Neural crest cell (in vitro differentiated cells): ENCODE measurements at regions not wholly inside any gene's neighbourhood (a gene's known extent, or its start where the extent isn't known, plus 50 kb on each side); places are given as distances from the start of the nearest gene placed in this dataset.
"Not testable (repeated sequence)": the region's sequence is repeated elsewhere in the genome, so short reads cannot be mapped to it uniquely, and the experiment has no call there.

Source experiments
- DNase-seq: peaks from one replicate; pipeline ENCODE4 v3.0.0; 2021; ENCODE audit warnings: low read depth, mixed read lengths, low spot score
- H3K27ac Mint-ChIP-seq: one replicate; pipeline ENCODE4 v1.8.0; 2021; ENCODE audit warnings: mild to moderate bottlenecking, mixed read lengths; ENCODE audit not compliant: unreplicated experiment
- H3K27me3 Mint-ChIP-seq: 2 replicates; pipeline ENCODE4 v1.8.0; 2021; ENCODE audit warnings: low read depth, mild to moderate bottlenecking, mixed read lengths
- H3K36me3 Mint-ChIP-seq: 2 replicates; pipeline ENCODE4 v1.8.0; 2021; ENCODE audit warnings: low read depth, mild to moderate bottlenecking, mixed read lengths
- H3K4me1 Mint-ChIP-seq: 2 replicates; pipeline ENCODE4 v1.8.0; 2021; ENCODE audit warnings: mixed read lengths
- H3K4me3 Mint-ChIP-seq: one replicate; pipeline ENCODE4 v1.8.0; 2021; ENCODE audit warnings: mild to moderate bottlenecking, mixed read lengths
- H3K9me3 Mint-ChIP-seq: 2 replicates; pipeline ENCODE4 v1.8.0; 2021; ENCODE audit warnings: mixed read lengths
- TF ChIP-seq, protein P1 (sequence below): fragments of 200-600 bp; sonication (generic); conservative IDR thresholded peaks from 2 replicates; pipeline ENCODE4 v1.5.0; 2021; ENCODE audit warnings: antibody characterized with exemption, mild to moderate bottlenecking

DNA sequence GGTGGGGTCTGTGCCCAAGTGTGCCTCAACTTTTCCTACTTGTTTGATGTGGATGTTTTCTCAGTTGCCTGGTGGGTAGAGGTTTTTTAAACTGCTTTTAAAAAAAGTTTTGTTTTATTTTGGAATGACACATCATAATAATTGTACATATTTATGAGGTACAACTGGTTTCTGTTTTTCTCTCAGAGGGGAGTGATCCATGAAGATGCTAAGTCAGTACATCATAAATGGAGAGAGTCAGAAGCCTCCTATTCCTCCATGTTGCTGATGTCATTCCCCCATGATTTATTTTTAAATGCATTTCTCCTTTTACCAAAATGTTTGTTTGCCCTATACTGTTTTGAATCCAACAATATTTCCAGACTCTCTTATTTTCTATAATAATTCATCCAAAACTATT lies 77.3 kb upstream of the CLVS2 start:
- no peaks in the 10 kb centered on the region for H3K4me1 Mint-ChIP-seq
- no peak for DNase-seq
- H3K9me3 Mint-ChIP-seq = peaks cover 16% of the 10 kb centered on the region
- H3K36me3 Mint-ChIP-seq = no peaks in the 10 kb centered on the region
- TF ChIP-seq, protein P1, sequence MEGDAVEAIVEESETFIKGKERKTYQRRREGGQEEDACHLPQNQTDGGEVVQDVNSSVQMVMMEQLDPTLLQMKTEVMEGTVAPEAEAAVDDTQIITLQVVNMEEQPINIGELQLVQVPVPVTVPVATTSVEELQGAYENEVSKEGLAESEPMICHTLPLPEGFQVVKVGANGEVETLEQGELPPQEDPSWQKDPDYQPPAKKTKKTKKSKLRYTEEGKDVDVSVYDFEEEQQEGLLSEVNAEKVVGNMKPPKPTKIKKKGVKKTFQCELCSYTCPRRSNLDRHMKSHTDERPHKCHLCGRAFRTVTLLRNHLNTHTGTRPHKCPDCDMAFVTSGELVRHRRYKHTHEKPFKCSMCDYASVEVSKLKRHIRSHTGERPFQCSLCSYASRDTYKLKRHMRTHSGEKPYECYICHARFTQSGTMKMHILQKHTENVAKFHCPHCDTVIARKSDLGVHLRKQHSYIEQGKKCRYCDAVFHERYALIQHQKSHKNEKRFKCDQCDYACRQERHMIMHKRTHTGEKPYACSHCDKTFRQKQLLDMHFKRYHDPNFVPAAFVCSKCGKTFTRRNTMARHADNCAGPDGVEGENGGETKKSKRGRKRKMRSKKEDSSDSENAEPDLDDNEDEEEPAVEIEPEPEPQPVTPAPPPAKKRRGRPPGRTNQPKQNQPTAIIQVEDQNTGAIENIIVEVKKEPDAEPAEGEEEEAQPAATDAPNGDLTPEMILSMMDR = no peak
- no peak overlapping the region for H3K4me3 Mint-ChIP-seq
- H3K27ac Mint-ChIP-seq = no peak overlapping the region
- H3K27me3 Mint-ChIP-seq = peaks cover 3% of the 10 kb centered on the region

DNA sequence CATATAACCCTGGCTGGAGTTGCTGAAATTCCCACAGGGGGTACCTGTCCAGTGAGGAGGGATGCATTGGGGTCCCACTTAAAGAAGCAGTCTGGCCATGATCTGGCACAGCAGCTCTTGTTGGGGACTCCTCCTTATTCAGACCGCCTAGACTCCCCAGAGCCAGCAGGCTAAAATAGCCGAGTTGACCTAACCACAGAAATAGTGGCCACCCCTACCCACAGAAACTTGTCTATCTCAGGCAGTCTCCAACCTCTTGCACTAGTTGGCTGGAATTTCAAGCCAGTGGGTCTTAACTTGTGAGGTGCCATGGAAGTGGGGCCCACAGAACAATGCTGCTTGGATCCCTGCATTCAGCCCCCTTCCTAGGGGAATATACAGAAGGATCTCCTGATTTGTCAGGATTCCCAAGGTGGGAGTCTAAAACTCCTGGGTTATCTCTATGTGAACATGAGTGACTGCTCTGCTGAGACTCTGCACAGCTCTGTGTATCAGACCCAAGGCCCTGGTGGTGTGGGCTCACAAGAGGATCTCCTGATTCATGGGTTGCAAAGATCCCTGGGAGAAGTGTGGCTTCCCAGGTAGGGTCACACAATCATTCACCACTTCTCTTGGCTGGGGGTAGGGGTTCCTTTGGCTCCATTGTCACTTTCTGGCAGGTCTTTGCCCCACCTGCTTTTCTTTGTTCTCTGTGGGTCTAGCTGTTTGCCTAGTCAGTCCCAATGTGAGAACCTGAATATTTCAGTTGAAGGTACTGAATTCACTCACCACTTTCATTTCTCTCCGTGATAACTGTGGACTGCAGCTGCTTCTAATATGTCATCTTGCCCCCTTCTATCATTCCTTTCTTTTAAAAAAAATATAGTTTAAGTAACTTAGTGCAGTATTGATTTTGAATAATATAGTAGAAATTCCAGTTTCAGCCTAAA lies 65.5 kb upstream of the CLVS2 start:
- no peaks in the 10 kb centered on the region for H3K4me1 Mint-ChIP-seq
- no peak for DNase-seq

DNA sequence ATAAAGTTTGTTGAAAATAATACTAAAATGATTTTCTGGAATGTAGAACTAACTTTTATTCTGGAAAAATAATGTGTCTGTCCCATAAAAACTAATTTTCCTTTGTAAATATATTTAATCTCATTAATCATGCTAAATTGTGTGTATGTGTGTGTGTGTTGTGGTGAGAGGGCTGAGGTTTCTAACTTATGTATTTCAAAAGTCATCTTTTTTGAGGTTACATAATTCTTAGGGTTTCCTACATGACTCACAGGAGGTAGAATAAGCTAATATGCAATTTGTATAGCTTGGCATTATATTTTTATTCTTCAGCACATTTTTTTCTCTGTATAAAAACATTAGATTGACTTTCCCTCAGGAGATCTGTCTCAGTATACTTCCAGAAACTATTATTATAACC lies 64.1 kb upstream of the CLVS2 start:
- H3K27ac Mint-ChIP-seq = no peak overlapping the region
- no peaks in the 10 kb centered on the region for H3K4me1 Mint-ChIP-seq
- peaks cover 28% of the 10 kb centered on the region for H3K27me3 Mint-ChIP-seq
- H3K4me3 Mint-ChIP-seq = no peak overlapping the region
- H3K9me3 Mint-ChIP-seq = peaks cover 6% of the 10 kb centered on the region
- no peaks in the 10 kb centered on the region for H3K36me3 Mint-ChIP-seq
- no peak for DNase-seq
- TF ChIP-seq, protein P1 = no peak

More for the DNA sequence above, 65.5 kb upstream of the CLVS2 start:
- peaks cover 23% of the 10 kb centered on the region for H3K27me3 Mint-ChIP-seq
- no peaks in the 10 kb centered on the region for H3K36me3 Mint-ChIP-seq
- H3K27ac Mint-ChIP-seq = no peak overlapping the region
- no peak overlapping the region for H3K4me3 Mint-ChIP-seq
- TF ChIP-seq, protein P1 = no peak
- peaks cover 8% of the 10 kb centered on the region for H3K9me3 Mint-ChIP-seq

DNA sequence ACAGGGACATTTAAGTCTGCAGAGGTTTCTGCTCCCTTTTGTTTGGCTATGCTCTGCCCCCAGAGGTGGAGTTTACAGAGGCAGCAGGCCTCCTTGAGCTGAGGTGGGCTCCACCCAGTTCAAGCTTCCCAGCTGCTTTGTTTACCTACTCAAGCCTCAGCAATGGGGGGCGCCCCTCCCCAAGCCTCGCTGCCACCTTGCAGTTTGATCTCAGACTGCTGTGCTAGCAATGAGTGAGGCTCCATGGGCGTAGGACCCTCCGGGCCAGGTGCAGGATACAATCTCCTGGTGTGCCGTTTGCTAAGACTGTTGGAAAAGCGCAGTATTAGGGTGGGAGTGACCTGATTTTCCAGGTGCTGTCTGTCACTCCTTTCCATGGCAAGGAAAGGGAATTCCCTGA lies 51.1 kb upstream of the CLVS2 start:
- H3K27me3 Mint-ChIP-seq, H3K36me3 Mint-ChIP-seq, H3K4me3 Mint-ChIP-seq, H3K9me3 Mint-ChIP-seq, H3K4me1 Mint-ChIP-seq, H3K27ac Mint-ChIP-seq, DNase-seq: not testable (repeated sequence)
